Iris pigment epithelial cell (primary cell): ENCODE measurements at regions not wholly inside any gene's neighbourhood (a gene's known extent, or its start where the extent isn't known, plus 50 kb on each side); places are given as distances from the start of the nearest gene placed in this dataset.
A peak's percentile ranks its signal among the peaks of the same experiment; 100 is the strongest.
"Not testable (repeated sequence)": the region's sequence is repeated elsewhere in the genome, so short reads cannot be mapped to it uniquely, and the experiment has no call there.

Source experiments
- DNase-seq: peaks from one replicate; pipeline ENCODE4 v3.0.0-alpha.2; 2011; ENCODE audit warnings: low read depth

DNA sequence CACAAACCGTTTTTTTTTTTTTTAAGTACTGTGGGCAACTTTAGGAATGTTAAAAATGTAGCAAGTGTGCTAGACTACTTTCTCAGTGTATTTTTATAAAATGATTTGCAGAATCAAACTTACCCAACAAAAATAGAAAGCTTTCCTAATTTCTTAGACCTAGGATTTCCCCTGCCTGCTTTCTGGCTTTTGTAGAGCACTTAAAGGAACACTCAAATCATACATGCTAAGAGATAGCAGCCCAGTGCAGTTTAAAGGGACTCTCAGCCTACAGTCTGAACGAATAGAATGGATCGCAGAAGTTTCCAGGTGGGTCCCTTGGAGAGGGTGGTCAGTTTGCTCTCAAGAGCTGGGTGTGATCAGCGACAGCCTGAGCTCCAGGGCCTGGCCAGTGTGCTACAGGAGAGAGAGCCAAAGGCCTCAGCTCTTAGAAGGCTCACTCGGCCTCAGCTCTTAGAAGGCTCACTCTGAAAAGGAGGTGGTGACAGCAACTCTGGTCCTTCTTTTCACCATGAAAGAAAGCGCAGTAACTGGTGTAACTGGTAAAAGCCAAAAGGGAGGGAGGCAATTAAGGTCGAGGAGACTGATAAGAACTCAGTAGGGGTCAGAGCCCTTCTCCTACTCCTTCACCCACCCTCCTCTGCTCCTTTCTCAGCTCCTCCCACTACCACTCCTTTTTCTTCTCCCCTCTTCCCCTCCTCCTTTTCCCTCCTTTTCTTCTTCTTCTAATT, 142.4 kb downstream of the ZFP64 start:
- DNase-seq: peak; percentile 48

DNA sequence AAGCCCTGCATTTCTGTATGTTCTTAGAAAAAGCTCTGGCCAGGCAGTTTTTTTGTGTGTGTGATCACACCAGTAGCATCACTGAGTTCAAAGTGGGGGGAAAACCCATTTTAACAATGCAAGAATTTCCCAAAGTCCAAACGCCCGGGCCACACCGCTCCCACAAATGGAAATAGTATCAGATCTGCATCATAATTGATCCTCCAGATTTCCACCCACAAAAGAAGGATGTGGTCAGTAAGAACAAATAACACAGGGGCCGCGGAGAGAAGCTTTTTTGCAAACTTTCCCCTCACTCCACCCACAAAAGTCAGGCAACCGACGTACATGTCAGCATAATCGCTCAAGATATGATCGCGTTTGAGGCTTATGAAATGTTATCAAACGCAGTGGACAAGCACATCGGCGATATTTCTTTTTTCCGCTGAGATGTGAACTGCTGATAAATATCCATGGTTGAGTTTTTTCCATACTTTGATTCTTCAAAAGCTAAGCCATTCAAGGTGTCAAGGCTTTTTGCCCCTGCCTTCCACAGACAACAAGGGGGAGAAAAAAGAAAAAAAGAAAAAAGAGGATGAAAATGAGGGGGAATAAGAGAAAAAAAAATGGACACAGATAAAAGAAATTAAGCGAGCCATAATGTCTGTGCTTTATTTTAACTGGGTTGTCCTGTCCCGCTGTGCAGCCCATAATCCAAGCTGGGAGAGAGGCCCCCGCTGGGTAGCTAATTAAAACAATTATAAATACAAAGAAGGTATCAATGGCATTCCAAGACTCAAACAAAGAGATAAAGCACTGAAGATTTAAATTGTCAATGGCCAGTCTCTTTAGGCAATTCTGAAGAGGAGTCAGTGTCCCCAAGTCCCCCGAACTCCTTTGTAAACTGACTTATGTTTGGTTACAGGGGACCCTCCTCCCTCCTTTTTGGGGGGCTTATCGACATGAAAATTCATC, 143.5 kb downstream of the ZFP64 start:
- peak; percentile 90 for DNase-seq

DNA sequence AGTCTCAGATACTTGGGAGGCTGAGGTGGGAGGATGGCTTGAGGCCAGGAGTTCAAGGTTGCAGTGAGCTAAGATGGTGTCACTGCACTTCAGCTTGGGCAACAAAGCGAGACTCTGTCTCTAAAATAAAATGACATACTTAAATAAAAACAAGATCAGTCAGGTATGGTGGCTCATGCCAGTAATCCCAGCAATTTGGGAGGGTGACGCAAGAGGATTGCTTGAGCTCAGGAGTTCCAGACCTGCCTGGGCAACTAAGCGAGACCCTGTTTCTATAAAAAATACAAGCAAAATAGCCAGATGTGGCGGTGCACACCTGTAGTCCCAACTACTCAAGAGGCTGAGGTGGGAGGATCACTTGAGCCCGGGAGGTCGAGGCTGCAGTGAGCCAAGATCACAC, 149.6 kb downstream of the ZFP64 start:
- DNase-seq: no peak

DNA sequence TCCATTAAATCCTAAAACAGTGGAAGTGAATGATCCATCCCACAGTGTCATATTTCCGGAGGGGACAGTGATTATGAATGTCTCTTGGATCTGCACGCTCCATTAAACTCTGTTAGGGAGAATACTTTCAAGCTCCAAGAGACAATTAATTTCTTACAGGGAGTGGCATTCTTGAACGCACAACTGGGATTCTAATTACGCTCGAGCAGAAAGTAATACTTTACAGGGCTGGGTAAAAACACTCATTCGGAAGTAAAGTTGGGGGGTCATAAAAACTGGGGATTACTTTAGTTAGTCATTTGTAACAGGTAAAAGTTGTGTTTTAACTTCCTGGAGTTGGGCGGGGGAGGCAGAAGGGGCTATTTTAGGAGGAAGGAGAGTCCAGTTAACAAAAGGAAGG, 151.8 kb downstream of the ZFP64 start:
- no peak for DNase-seq

DNA sequence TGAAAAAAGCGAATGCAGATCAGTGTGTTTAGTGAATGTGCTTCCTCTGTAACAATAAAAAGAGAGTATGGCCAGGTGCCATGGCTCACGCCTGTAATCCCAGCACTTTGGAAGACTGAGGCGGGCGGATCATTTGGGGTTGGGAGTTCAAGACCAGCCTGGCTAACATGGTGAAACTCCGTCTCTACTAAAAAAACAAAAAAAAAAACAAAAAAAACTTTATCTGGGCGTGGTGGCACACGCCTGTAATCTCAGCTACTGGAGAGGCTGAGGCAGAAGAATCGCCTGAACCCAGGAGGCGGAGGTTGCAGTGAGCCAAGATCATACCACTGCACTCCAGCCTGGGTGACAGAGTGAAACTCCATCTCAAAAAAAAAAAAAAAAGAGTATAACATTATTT, 152.9 kb downstream of the ZFP64 start:
- DNase-seq: not testable (repeated sequence)

DNA sequence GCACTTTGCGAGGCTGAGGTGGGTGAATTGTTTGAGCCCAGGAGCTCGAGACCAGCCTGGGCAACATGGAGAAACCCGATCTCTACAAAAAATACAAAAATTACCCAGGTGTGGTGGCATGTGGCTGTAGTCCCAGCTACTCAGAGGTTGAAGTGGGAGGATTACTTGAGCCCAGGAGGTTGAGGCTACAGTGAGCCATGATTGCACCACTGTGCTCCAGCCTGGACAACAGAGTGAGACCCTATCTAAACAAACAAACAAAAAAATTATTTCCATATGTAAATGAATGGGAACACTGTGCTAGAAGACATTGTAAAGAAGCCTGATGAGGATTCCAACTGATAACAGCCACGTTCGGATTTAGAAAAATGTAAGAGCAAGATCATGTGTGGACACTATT, 154.2 kb downstream of the ZFP64 start:
- no peak for DNase-seq

DNA sequence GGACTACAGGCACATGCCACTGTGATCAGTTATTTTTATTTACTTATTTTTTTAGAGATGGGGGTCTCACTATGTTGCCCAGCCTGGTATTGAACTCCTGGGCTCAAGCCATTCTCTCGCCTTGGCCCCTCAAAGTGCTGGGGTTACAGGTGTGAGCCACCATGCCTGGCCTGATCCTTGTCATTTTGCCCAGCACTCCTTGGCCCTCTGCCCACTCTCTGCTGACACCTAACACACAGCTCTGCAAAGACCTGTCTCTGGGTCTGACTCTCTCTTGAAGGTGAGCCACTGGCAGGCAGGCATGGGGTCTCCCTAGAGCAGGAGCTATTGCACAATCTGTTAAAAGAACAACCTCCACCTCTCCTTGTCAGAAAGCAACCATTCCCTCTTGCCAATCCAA, 155.6 kb downstream of the ZFP64 start:
- no peak for DNase-seq

DNA sequence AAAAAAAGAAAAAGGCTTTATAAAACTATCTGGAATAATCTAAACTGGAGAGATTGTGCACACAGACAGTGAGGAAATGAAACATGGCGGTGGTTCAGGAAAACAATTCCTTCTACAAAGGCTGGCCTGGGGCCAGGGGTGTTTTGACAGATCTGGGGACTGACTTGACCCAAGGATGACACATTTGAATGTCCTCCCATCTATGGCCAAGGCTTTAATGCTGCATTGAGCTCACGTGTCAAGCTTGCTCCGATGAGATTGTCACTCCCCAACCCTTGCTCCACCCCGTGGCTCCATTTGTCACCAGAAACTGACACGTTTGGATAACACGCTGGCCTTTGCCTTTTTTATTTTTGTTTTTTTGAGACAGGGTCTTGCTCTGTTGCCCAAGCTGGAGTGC, 156.1 kb downstream of the ZFP64 start:
- DNase-seq: no peak

DNA sequence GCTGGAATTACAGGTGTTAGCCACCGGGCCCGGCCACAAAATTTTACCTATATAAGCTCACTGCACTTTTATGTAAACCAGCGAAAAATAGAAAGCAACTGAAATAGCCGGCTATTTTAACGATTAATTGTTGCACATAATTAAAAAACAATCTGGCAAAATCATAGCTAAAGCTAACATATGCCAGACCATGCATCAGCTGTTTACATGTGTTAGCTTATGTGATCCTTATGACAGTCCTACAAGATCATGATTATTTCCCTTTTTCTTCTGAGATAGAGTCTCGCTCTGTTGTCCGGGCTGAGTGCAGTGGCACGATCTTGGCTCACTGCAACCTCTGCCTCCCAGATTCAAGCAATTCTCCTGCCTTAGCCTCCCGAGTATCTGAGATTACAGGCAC, 157.0 kb downstream of the ZFP64 start:
- no peak for DNase-seq

DNA sequence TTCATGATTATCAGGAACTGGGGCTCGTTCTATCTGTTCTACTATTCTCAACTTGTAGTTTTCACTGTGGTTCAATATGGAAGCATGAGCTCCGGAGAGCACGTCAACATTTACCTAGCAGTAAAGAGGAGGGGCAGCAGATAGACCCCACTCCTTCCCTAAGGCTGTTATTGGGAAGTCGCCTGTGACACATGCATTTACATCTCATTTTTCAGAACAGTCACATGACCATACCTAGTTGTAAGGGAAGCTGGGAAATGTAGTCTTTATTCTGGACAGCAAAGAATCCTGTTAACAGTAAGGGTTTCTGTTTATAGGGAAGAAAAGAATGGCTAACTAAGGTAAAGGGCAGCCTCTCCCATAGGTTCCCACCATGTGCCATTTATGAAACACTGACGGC, 158.3 kb downstream of the ZFP64 start:
- DNase-seq: peak; percentile 58

DNA sequence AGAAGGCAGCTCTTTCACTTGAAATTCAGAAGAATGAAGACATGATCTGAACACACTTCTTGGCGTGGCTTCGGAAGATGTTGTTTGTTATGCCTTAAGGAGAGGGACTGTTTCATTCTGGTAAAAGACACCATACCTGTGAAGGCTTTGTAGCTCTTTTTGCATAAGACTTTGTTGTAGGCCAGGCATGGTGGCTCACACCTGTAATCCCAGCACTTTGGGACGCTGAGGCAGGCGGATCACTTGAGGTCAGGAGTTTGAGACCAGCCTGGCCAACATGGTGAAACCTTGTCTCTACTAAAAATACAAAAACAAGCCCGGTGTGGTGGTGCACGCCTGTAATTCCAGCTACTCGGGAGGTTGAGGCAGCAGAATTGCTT, 159.3 kb downstream of the ZFP64 start:
- not testable (repeated sequence) for DNase-seq

DNA sequence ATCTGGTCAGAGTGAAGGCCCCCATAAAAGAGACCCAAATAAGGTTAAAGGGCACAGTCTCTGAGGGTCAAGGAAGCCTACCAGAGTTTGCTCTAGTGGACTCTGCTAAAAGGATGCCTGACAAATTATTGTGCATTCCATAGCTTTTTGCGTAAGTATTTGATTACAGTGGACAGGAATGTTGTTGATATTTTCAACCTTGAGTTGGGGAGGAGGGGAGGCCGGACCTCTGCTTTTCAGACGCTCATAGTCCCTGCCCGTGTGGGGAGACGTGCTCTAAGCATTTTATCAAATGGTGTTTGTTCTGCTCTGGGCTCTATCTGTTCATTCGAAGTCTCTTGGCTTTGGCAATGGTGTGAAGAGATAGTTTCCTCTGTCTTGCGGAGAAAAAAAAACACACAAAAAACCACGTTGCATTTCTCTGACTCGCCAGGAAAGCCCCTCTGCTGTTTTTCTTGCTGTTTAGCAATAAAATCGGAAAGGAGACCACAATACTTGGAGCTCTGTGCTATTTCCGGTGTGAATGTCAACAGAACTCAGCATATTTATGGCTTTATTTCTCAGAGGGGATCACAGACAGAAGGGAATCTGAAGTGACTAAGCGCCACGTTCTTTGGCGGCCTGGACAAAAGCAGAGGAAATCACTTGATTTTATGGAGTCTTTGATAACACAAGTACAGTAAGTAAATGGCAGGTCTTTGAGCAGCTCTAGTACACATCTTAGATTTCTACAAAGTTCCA, 159.8 kb downstream of the ZFP64 start:
- DNase-seq: peak; percentile 95

DNA sequence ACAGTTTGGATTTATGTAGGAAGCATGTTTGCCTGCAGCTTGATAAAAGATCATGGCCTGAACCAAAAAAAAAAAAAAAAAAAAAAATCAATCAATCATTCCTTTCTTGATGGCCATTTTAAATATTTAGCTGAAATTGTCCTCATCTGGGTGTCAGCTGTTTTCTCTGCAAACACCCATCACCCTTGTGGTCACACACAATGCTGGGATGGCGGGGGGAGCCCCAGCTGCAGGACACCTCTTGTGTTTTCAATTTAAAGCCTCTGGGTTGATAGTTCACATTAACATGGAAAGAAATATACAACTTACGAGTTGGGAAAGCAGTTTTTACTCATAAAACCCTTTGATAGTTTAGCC, 160.4 kb downstream of the ZFP64 start:
- DNase-seq: peak; percentile 49

DNA sequence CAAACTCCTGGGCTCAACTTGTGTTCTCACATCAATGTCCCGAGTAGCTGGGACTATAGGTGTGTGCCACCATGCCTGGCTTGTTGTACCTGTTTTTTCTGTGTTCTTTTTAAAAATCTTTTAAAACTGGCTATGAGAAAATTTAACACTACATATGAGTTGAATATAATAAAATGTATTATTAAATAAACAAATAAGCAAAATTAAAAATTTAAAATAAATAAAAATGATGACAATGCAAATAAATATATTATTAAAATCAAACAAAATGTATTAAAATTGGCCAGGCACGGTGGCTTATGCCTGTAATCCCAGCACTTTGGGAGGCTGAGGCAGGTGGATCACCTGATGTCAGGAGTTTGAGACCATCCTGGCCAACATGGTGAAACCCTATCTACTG, 162.4 kb downstream of the ZFP64 start:
- DNase-seq: not testable (repeated sequence)

DNA sequence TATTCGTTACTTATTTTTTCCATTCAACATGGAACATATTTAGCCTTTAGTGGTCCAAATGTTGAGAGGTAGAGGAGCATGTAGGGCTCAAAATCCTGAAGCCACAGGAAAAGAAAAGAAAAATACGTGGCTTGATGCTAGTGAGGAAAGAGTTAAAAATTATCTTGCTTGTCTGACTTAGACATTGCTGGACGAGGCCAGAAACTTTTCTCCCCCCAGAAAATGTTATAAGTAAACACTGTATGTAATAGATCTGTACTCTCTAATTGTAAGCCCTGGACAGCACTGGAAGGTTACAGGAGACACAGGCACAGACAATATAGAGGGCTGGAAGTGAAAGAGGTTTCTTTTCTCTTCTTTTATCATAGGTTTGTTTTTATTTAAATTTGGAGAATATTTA, 165.6 kb downstream of the ZFP64 start:
- peak; percentile 54 for DNase-seq

DNA sequence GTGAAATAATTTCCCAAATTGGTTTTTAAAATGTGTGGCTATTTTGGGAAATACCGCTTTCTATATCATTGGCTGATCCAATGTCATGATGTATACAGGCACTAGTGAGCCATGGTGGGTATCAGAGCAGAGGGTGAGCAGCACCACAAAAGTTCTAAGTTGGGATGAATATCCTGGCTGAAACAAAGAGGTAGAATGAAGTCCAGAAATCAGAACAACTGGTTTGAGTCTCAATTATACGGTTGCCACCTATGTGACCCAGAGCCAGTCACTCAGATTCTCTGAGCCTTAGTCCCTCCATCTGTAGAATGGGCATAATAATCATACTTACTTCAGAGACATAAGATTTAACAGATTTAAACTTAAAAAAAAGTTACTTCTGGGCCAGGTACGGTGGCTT, 172.3 kb downstream of the ZFP64 start:
- no peak for DNase-seq

DNA sequence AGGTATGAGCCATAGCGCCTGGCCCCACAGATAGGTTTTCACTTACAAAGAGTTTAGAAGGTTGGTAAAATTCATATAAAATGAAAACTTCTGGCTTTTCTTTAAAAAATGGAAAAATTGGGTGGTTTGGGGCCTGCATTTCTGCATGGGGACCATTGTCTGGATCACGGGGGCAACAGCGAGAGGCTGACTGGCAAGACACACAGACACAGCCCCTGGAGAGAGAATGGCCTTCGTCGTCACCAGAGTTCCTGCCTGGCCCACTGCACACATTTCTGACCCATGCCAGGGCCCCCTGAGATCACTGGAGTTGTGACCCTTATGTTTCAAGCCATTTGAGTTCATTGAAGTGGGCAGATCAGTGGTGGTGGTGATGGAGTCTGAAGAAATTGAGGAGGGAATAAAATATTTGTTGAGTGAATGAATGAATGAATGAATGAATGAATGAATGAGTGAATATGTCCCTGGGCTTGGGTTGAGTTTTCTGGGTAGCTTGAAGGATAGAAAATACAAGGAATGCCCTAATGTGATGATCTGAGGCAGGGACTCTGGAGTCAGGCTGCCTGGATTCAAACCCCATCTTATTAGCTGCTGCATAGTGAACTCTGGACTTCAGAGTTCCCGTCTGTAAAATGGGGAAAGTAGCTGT, 173.8 kb downstream of the ZFP64 start:
- no peak for DNase-seq

DNA sequence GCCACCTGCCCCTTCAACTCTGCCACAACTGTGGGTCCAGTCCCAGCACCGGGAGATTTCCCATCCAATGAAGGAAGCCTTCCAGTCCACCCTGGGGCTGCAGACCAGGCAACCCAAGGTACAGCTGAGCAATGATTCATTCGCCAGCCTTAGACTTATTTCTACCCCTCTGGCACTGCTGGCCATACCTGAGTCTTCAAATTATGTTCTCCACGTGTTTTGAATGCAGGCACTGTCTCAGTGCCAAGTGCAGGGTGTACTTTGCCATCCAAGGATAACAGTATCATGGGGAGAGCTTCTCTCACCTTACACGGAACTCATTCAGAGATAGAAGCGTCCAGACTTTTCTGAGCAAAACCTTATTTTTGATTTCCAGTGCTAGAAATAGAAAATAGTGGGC, 175.6 kb downstream of the ZFP64 start:
- no peak for DNase-seq

DNA sequence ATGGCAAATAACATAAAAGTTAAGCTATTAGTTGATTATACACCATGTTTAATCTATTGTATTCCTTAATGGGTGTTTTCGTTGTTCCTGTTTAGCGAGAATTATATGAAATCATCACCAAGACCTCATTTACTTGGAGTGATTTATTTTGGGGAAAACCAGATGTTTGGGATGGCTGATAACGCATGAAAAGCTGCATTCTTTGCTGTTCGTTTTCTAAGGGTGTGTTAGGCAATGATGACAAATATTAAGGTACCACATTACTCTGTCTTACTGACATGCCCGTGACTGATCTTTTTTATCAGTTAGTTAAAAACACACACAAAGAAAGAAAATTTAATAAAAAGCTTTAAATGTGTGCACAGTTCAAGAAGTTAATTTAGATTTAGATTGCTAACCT, 176.4 kb downstream of the ZFP64 start:
- no peak for DNase-seq

DNA sequence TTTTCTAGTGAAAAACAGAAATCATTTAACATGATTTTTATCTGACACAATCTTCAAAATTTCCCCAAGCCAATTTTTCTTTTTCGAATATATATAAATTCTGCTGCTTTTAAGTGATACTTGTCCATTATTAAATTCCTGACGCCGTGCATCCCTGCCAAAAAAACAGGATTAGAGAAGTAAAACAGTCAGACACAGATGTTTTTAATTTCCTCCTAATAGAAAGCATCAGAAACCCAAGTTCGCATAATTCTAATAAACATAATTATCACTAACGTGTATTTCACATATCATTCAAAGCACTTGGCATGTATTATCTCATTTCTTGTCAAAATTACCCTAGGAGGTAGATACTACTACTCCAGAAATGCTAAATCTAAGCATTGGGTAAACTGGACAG, 179.5 kb downstream of the ZFP64 start:
- no peak for DNase-seq

DNA sequence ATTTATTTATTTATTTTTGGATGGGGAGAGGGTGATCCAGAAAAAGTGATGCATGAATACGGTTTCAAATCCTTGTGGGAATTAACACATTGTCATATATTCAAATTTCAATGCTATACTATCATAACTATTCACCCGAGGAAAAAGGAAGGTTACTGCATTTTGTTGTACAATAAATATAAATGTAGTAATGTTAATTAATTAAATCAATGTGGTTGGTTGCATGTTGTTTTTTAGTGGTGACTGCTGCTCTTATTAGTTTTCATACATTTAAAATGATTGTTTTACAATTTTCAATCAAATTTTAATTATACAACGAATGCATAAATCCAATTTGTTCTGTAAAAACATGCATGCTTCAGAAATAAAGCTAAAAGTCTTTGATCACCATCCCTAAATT, 180.5 kb downstream of the ZFP64 start:
- no peak for DNase-seq

DNA sequence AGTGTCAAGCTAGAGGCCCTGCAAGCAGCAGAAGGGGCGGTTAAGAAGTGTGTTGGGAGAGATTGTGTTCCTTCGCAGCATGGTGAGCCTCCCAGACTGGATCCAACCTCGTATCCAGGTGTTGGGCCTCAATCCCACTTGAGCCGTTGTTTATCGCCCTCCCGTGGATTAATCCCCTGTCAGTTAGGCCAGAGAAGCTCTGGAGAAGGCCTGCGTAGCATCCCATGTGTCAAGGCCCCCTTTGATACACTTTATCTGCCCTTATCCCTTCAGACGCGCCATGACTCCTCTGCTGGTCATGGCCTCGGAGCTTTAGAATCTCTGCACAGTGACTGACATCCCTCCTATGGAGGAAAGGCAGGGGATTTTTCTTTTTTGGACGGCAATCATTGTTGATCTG, 181.0 kb downstream of the ZFP64 start:
- DNase-seq: no peak
